COR-L47 (cell line): ENCODE measurements at regions not wholly inside any gene's neighbourhood (a gene's known extent, or its start where the extent isn't known, plus 50 kb on each side); places are given as distances from the start of the nearest gene placed in this dataset.
A peak's percentile ranks its signal among the peaks of the same experiment; 100 is the strongest.

Experiments used
- DNase-seq: peaks from one replicate; lab custom pipeline; 2025; lab: John Stamatoyannopoulos, UW

- DNase-seq = no peak
Observed at GRCh38 chr4:138689593-138689992, 326.0 kb upstream of the NOCT start.

GRCh38 chr4:138689187-138689586 lies 326.4 kb upstream of the NOCT start:
- DNase-seq = no peak

GRCh38 chr4:138688408-138689085 lies 327.0 kb upstream of the NOCT start:
- DNase-seq = no peak

GRCh38 chr4:138686106-138686835 lies 329.3 kb upstream of the NOCT start:
- DNase-seq = no peak

- no peak for DNase-seq
Observed at GRCh38 chr4:138685316-138685715, 330.3 kb upstream of the NOCT start.

- DNase-seq = peak; percentile 78
Observed at GRCh38 chr4:138680989-138681604, 334.5 kb upstream of the NOCT start.

GRCh38 chr4:138680256-138680655 lies 335.3 kb upstream of the NOCT start:
- no peak for DNase-seq

GRCh38 chr4:138678985-138679746 lies 336.4 kb upstream of the NOCT start:
- DNase-seq = no peak

- DNase-seq = no peak
Observed at GRCh38 chr4:138677748-138678147, 337.8 kb upstream of the NOCT start.

GRCh38 chr4:138677212-138677611 lies 338.4 kb upstream of the NOCT start:
- no peak for DNase-seq

- DNase-seq = no peak
Observed at GRCh38 chr4:138675685-138676084, 339.9 kb upstream of the NOCT start.

GRCh38 chr4:138674209-138674608 lies 341.4 kb upstream of the NOCT start:
- DNase-seq = no peak

GRCh38 chr4:138673053-138673452 lies 342.5 kb upstream of the NOCT start:
- DNase-seq = no peak

- no peak for DNase-seq
Observed at GRCh38 chr4:138672393-138672976, 343.1 kb upstream of the NOCT start.

- no peak for DNase-seq
Observed at GRCh38 chr4:138671606-138672084, 343.9 kb upstream of the NOCT start.

GRCh38 chr4:138671106-138671505 lies 344.5 kb upstream of the NOCT start:
- DNase-seq = no peak

GRCh38 chr4:138670681-138671080 lies 344.9 kb upstream of the NOCT start:
- no peak for DNase-seq

- DNase-seq = no peak
Observed at GRCh38 chr4:138669479-138670315, 345.9 kb upstream of the NOCT start.

GRCh38 chr4:138668309-138668708 lies 347.3 kb upstream of the NOCT start:
- DNase-seq = no peak

GRCh38 chr4:138666366-138666765 lies 349.2 kb upstream of the NOCT start:
- DNase-seq = no peak

- no peak for DNase-seq
Observed at GRCh38 chr4:138665851-138666250, 349.7 kb upstream of the NOCT start.
